ENCODE measurements at regions not wholly inside any gene's neighbourhood (a gene's known extent, or its start where the extent isn't known, plus 50 kb on each side); places are given as distances from the start of the nearest gene placed in this dataset.
A peak's percentile ranks its signal among the peaks of the same experiment; 100 is the strongest.

DNA sequence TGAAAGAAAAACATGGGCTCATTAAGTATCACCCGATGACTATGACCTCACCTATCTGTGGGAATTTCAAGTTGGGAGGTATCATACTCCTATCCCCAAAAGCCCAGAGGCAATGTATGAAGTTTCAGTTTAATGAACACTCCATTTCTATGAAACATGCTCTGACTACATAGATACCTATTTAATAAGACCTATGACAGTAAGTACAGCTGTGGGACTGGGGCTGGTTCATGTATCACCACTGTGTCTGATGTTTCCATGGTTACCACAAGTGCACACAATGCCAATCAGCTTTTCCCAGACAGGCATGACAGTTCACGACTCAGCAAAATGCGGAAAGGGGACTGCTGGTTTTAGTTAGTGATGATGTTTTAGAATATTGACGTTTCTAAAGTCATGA lies 167.7 kb downstream of the SIPA1L2 start:
- DNase-seq (ENCODE audit: low read depth in 1 of 2, low spot score in 1 of 2), result no peak
- Histone ChIP-seq H3K4me3 (replicated peaks; ENCODE audit: insufficient read depth, low read length) (no peak overlapping the region), H3K27me3 (ENCODE audit: insufficient read depth, poor library complexity, severe bottlenecking) (no peaks in the 10 kb centered on the region), H3K27ac (replicated peaks) (no peak overlapping the region)
- TF ChIP-seq, protein P1, sequence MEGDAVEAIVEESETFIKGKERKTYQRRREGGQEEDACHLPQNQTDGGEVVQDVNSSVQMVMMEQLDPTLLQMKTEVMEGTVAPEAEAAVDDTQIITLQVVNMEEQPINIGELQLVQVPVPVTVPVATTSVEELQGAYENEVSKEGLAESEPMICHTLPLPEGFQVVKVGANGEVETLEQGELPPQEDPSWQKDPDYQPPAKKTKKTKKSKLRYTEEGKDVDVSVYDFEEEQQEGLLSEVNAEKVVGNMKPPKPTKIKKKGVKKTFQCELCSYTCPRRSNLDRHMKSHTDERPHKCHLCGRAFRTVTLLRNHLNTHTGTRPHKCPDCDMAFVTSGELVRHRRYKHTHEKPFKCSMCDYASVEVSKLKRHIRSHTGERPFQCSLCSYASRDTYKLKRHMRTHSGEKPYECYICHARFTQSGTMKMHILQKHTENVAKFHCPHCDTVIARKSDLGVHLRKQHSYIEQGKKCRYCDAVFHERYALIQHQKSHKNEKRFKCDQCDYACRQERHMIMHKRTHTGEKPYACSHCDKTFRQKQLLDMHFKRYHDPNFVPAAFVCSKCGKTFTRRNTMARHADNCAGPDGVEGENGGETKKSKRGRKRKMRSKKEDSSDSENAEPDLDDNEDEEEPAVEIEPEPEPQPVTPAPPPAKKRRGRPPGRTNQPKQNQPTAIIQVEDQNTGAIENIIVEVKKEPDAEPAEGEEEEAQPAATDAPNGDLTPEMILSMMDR (IDR thresholded peaks at IDR 0.05; ENCODE audit: insufficient read depth, low read length), result no peak
- TF ChIP-seq GABPA (IDR thresholded peaks at IDR 0.05; ENCODE audit: low read depth) (no peak), SPI1 (IDR thresholded peaks at IDR 0.05; ENCODE audit: borderline replicate concordance, low read depth) (no peak), POLR2AphosphoS5 (IDR thresholded peaks at IDR 0.05; ENCODE audit: low read depth) (no peak)
- TF ChIP-seq, protein P2, sequence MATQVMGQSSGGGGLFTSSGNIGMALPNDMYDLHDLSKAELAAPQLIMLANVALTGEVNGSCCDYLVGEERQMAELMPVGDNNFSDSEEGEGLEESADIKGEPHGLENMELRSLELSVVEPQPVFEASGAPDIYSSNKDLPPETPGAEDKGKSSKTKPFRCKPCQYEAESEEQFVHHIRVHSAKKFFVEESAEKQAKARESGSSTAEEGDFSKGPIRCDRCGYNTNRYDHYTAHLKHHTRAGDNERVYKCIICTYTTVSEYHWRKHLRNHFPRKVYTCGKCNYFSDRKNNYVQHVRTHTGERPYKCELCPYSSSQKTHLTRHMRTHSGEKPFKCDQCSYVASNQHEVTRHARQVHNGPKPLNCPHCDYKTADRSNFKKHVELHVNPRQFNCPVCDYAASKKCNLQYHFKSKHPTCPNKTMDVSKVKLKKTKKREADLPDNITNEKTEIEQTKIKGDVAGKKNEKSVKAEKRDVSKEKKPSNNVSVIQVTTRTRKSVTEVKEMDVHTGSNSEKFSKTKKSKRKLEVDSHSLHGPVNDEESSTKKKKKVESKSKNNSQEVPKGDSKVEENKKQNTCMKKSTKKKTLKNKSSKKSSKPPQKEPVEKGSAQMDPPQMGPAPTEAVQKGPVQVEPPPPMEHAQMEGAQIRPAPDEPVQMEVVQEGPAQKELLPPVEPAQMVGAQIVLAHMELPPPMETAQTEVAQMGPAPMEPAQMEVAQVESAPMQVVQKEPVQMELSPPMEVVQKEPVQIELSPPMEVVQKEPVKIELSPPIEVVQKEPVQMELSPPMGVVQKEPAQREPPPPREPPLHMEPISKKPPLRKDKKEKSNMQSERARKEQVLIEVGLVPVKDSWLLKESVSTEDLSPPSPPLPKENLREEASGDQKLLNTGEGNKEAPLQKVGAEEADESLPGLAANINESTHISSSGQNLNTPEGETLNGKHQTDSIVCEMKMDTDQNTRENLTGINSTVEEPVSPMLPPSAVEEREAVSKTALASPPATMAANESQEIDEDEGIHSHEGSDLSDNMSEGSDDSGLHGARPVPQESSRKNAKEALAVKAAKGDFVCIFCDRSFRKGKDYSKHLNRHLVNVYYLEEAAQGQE (IDR thresholded peaks at IDR 0.05; ENCODE audit: insufficient replicate concordance, low read depth), result no peak

DNA sequence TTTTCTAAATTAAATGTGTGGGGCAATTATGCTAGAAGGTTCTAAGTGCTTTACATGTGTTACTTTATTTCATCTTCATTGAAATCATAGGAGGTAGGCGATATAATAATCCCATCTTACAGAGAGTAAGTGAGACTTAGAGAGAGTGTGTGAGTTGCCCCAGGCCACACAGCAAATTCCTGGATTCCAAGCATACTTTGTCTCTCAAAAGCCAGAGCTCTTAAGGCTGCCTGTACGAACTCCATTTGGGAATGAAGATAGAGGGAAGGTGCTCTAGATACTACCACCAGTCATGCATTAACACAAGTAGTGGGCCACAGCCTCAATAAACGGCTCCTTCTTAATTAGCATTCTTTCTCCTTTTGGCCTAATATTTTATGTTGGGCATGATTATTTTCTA lies 170.1 kb downstream of the SIPA1L2 start:
- no peak for DNase-seq (ENCODE audit: low read depth in 1 of 2, low spot score in 1 of 2)
- Histone ChIP-seq H3K4me3 (replicated peaks; ENCODE audit: insufficient read depth, low read length) (no peak overlapping the region), H3K27ac (replicated peaks) (no peak overlapping the region), H3K27me3 (ENCODE audit: insufficient read depth, poor library complexity, severe bottlenecking) (no peaks in the 10 kb centered on the region)
- TF ChIP-seq, protein P1 (IDR thresholded peaks at IDR 0.05; ENCODE audit: insufficient read depth, low read length), result no peak
- TF ChIP-seq POLR2AphosphoS5 (IDR thresholded peaks at IDR 0.05; ENCODE audit: low read depth), result no peak
- TF ChIP-seq SPI1 (IDR thresholded peaks at IDR 0.05; ENCODE audit: borderline replicate concordance, low read depth), result no peak
- no peak for TF ChIP-seq GABPA (IDR thresholded peaks at IDR 0.05; ENCODE audit: low read depth)
- TF ChIP-seq, protein P2 (IDR thresholded peaks at IDR 0.05; ENCODE audit: insufficient replicate concordance, low read depth), result no peak

DNA sequence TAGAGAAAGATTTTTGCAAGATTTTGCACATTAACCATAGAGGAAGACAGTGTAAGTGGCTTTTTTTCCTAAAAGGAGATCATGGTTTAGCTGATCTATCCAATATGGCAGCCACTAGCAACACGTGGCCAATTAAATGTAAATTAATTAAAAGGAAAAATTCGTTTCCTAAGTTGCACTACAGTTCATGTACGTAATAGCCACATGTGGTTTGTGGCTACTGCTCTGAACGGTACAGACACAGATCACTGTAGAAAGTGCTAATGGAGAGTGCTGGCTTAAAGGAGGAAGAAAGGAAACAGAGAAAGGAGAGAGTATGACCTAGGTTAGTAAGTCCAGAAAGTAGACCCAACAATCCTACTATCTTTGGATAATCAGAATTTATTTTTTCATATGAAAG lies 170.8 kb downstream of the SIPA1L2 start:
- no peak for TF ChIP-seq POLR2AphosphoS5 (IDR thresholded peaks at IDR 0.05; ENCODE audit: low read depth)
- TF ChIP-seq, protein P1 (IDR thresholded peaks at IDR 0.05; ENCODE audit: insufficient read depth, low read length), result no peak
- no peak for TF ChIP-seq SPI1 (IDR thresholded peaks at IDR 0.05; ENCODE audit: borderline replicate concordance, low read depth)
- no peak for TF ChIP-seq GABPA (IDR thresholded peaks at IDR 0.05; ENCODE audit: low read depth)
- TF ChIP-seq, protein P2 (IDR thresholded peaks at IDR 0.05; ENCODE audit: insufficient replicate concordance, low read depth), result no peak
- Histone ChIP-seq H3K27me3 (ENCODE audit: insufficient read depth, poor library complexity, severe bottlenecking) (no peaks in the 10 kb centered on the region), H3K4me3 (replicated peaks; ENCODE audit: insufficient read depth, low read length) (no peak overlapping the region), H3K27ac (replicated peaks) (no peak overlapping the region; the same call in 1 of the 2 replicates)
- peak in 1 of 2 experiments; percentile 46 for DNase-seq (ENCODE audit: low read depth in 1 of 2, low spot score in 1 of 2)
